SW 1271 (cell line): ENCODE measurements at regions not wholly inside any gene's neighbourhood (a gene's known extent, or its start where the extent isn't known, plus 50 kb on each side); places are given as distances from the start of the nearest gene placed in this dataset.
A peak's percentile ranks its signal among the peaks of the same experiment; 100 is the strongest.
"Not testable (repeated sequence)": the region's sequence is repeated elsewhere in the genome, so short reads cannot be mapped to it uniquely, and the experiment has no call there.

ENCODE experiments used
- DNase-seq, 2 experiments: peaks; one replicate each; lab custom pipeline; 2025; lab: John Stamatoyannopoulos, UW

- DNase-seq = no peak
These were observed 239.1 kb downstream of the CHM start for GRCh38 chrX:85808217-85808616.

GRCh38 chrX:85772391-85772790 is 275.0 kb downstream of the CHM start:
- DNase-seq = not testable (repeated sequence)

GRCh38 chrX:85765651-85766050 is 281.7 kb downstream of the CHM start:
- DNase-seq = no peak

GRCh38 chrX:85723025-85723424 is 324.3 kb downstream of the CHM start:
- not testable (repeated sequence) for DNase-seq

GRCh38 chrX:85703233-85703632 is 323.8 kb upstream of the POF1B start:
- DNase-seq = not testable (repeated sequence)

GRCh38 chrX:85698921-85699320 is 319.5 kb upstream of the POF1B start:
- DNase-seq = no peak

GRCh38 chrX:85685843-85686242 is 306.4 kb upstream of the POF1B start:
- DNase-seq = no peak

GRCh38 chrX:85666471-85666870 is 287.0 kb upstream of the POF1B start:
- no peak for DNase-seq

- not testable (repeated sequence) for DNase-seq
These were observed 284.5 kb upstream of the POF1B start for GRCh38 chrX:85663970-85664369.

GRCh38 chrX:85630901-85631300 is 251.4 kb upstream of the POF1B start:
- DNase-seq = no peak

GRCh38 chrX:85627363-85627762 is 247.9 kb upstream of the POF1B start:
- DNase-seq = no peak

- no peak for DNase-seq
These were observed 243.2 kb upstream of the POF1B start for GRCh38 chrX:85622635-85623034.

GRCh38 chrX:85620466-85620865 is 241.0 kb upstream of the POF1B start:
- DNase-seq = no peak

GRCh38 chrX:85619962-85620361 is 240.5 kb upstream of the POF1B start:
- no peak for DNase-seq

- DNase-seq = peak in 1 of 2 experiments; percentile 0
These were observed 232.5 kb upstream of the POF1B start for GRCh38 chrX:85611926-85612325.

GRCh38 chrX:85592980-85593379 is 213.5 kb upstream of the POF1B start:
- DNase-seq = no peak

GRCh38 chrX:85591536-85591935 is 212.1 kb upstream of the POF1B start:
- DNase-seq = no peak

GRCh38 chrX:85590638-85591037 is 211.2 kb upstream of the POF1B start:
- no peak for DNase-seq

GRCh38 chrX:85573801-85574200 is 194.3 kb upstream of the POF1B start:
- no peak for DNase-seq

- DNase-seq = no peak
These were observed 191.0 kb upstream of the POF1B start for GRCh38 chrX:85570496-85570895.

GRCh38 chrX:85569686-85570085 is 190.2 kb upstream of the POF1B start:
- DNase-seq = no peak

GRCh38 chrX:85569096-85569495 is 189.6 kb upstream of the POF1B start:
- no peak for DNase-seq

- no peak for DNase-seq
These were observed 181.8 kb upstream of the POF1B start for GRCh38 chrX:85561231-85561630.

GRCh38 chrX:85544609-85545008 is 165.1 kb upstream of the POF1B start:
- DNase-seq = no peak

- DNase-seq = no peak
These were observed 164.4 kb upstream of the POF1B start for GRCh38 chrX:85543866-85544265.
